Progenitor cell of endocrine pancreas (in vitro differentiated cells): ENCODE measurements at regions not wholly inside any gene's neighbourhood (a gene's known extent, or its start where the extent isn't known, plus 50 kb on each side); places are given as distances from the start of the nearest gene placed in this dataset.

ENCODE experiments used
- DNase-seq: peaks from one replicate; pipeline ENCODE4 v3.0.0; 2021; ENCODE audit warnings: low spot score; ENCODE audit not compliant: unreplicated experiment
- H3K27ac Mint-ChIP-seq: 2 replicates; pipeline ENCODE4 v1.8.0; 2021; ENCODE audit warnings: mild to moderate bottlenecking, moderate library complexity, mixed read lengths
- H3K27me3 Mint-ChIP-seq: 2 replicates; pipeline ENCODE4 v1.8.0; 2021; ENCODE audit warnings: mixed read lengths
- H3K36me3 Mint-ChIP-seq: 2 replicates; pipeline ENCODE4 v1.8.0; 2022; ENCODE audit warnings: mixed read lengths; ENCODE audit not compliant: insufficient read depth
- H3K4me1 Mint-ChIP-seq: 2 replicates; pipeline ENCODE4 v1.8.0; 2021; ENCODE audit warnings: low read depth, mixed read lengths
- H3K4me3 Mint-ChIP-seq: 2 replicates; pipeline ENCODE4 v1.8.0; 2021; ENCODE audit warnings: low read depth, mild to moderate bottlenecking, moderate library complexity, mixed read lengths
- H3K9me3 Mint-ChIP-seq: 2 replicates; pipeline ENCODE4 v1.8.0; 2021; ENCODE audit warnings: low read depth, mixed read lengths
- TF ChIP-seq, protein P1 (sequence below): fragments of 200-600 bp; sonication (generic); IDR thresholded peaks from one replicate; pipeline ENCODE4 v1.5.0; 2021; ENCODE audit warnings: antibody characterized with exemption, mild to moderate bottlenecking; ENCODE audit not compliant: unreplicated experiment

DNA sequence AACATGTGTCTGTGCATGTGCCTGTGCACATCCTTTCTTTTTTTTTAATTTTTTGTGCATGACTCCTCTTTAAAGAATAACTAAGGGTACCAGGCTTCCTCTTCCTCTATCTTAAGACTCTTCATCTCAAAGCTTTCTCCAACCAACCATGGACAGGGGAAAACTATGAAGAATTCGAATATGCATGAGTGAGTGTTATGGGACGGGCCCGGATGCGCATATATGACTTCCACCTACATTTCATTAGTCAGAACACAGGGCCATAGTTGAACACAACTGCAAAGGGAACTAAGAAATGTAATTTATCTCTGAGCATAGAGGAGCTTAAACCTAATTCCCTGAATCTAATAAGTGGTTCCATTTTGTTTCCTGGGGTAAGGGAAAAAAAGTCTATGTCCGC, 270.3 kb upstream of the SORCS1 start:
- Mint-ChIP-seq H3K27ac (no peak overlapping the region), H3K9me3 (peaks cover 3% of the 10 kb centered on the region), H3K27me3 (no peaks in the 10 kb centered on the region), H3K4me3 (no peak overlapping the region), H3K4me1 (peaks cover 7% of the 10 kb centered on the region), H3K36me3 (no peaks in the 10 kb centered on the region)
- DNase-seq: no peak
- TF ChIP-seq, protein P1, sequence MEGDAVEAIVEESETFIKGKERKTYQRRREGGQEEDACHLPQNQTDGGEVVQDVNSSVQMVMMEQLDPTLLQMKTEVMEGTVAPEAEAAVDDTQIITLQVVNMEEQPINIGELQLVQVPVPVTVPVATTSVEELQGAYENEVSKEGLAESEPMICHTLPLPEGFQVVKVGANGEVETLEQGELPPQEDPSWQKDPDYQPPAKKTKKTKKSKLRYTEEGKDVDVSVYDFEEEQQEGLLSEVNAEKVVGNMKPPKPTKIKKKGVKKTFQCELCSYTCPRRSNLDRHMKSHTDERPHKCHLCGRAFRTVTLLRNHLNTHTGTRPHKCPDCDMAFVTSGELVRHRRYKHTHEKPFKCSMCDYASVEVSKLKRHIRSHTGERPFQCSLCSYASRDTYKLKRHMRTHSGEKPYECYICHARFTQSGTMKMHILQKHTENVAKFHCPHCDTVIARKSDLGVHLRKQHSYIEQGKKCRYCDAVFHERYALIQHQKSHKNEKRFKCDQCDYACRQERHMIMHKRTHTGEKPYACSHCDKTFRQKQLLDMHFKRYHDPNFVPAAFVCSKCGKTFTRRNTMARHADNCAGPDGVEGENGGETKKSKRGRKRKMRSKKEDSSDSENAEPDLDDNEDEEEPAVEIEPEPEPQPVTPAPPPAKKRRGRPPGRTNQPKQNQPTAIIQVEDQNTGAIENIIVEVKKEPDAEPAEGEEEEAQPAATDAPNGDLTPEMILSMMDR: no peak

DNA sequence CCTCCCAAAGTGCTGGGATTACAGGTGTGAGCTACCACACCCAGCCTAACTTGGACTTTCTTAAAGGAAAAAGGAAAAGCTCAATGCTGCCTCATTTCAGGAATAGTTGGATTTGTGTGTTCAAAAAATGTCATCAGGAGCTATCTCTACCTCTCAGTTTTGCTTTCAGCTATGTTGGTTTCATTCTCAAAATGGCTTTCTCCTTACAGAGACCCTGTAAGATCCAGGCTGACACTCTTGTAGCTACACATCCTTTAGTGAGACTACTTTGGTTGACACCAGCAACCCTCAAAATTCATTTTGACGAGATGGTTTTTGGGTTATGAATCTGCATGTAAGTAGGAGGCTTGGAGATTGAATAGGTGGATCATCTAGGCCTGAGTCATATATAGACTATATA, 269.7 kb upstream of the SORCS1 start:
- Mint-ChIP-seq H3K9me3 (peaks cover 3% of the 10 kb centered on the region), H3K27me3 (no peaks in the 10 kb centered on the region), H3K36me3 (no peaks in the 10 kb centered on the region), H3K4me1 (peaks cover 7% of the 10 kb centered on the region), H3K4me3 (no peak overlapping the region), H3K27ac (no peak overlapping the region)
- TF ChIP-seq, protein P1: no peak
- no peak for DNase-seq

DNA sequence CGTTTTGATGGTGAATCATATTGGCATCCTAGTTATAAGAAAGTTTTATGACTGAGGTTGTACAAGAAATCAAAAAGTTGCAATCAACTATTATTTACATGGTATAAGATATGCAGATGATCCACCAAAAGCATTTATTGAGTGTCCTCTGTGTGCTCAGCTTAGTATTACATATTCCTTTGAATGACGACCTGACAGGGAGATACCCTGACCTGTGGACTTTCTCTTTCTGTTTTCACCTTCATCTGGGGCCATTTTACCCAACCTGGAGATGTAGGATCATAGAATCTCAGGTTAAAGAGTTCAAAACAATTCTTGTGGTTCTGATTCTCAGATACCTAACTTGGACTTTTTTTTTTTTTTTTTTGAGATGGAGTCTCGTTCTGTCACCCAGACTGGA, 269.1 kb upstream of the SORCS1 start:
- Mint-ChIP-seq H3K27me3 (no peaks in the 10 kb centered on the region), H3K27ac (no peak overlapping the region), H3K36me3 (no peaks in the 10 kb centered on the region), H3K4me1 (peaks cover 7% of the 10 kb centered on the region), H3K9me3 (peaks cover 3% of the 10 kb centered on the region), H3K4me3 (no peak overlapping the region)
- TF ChIP-seq, protein P1: no peak
- DNase-seq: no peak

DNA sequence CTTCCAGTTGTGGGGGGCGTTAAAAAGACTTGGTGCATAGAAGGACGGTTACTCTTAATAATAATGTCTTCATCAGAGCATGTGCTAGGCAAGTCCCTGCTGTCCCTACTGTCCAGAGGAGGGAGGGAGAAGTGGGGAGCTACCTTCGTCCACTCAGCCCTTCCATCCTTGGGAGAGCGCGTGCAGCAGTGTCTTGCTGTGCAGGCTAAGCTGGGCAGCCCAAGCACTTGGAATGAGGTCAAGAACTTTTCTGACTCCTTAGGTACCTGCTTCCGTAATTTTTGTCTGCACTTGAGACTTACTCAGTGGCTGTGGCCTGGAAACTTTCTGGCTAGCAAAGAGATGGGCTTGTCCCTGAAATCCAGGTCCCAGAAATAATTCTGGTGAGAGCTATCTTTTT, 265.9 kb upstream of the SORCS1 start:
- DNase-seq: no peak
- Mint-ChIP-seq H3K27ac (no peak overlapping the region), H3K4me3 (no peak overlapping the region), H3K4me1 (peaks cover 13% of the 10 kb centered on the region), H3K27me3 (no peaks in the 10 kb centered on the region), H3K36me3 (no peaks in the 10 kb centered on the region), H3K9me3 (peaks cover 3% of the 10 kb centered on the region)
- TF ChIP-seq, protein P1: no peak

DNA sequence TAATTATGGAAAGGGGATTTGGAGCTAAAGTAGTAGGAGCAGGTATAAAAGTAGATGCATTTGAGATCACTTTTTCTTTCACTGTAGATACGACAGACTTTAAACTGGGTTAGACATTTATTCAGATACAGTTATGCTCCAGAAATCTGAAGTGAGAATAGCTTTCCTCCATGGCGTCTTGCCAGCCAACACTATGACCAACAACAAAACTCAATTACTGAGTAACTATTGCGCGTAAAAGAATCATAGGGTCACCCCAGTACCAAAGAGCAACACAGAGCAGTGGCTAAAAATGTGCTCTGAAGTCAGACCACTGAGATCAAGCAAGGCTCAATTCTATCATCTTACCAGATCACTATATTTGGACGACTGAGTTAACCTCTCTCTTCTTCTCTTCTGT, 262.5 kb upstream of the SORCS1 start:
- TF ChIP-seq, protein P1: no peak
- Mint-ChIP-seq H3K4me3 (no peak overlapping the region), H3K4me1 (peaks cover 15% of the 10 kb centered on the region), H3K27me3 (no peaks in the 10 kb centered on the region), H3K36me3 (no peaks in the 10 kb centered on the region), H3K27ac (no peak overlapping the region), H3K9me3 (no peaks in the 10 kb centered on the region)
- DNase-seq: no peak
